ENCODE measurements at regions not wholly inside any gene's neighbourhood (a gene's known extent, or its start where the extent isn't known, plus 50 kb on each side); places are given as distances from the start of the nearest gene placed in this dataset.
"Not testable (repeated sequence)": the region's sequence is repeated elsewhere in the genome, so short reads cannot be mapped to it uniquely, and the experiment has no call there.

GRCh38 chr15:88965097-88965496 lies 51.9 kb upstream of the MFGE8 start:
- DNase-seq = not testable (repeated sequence)

GRCh38 chr15:88970232-88970631 lies 57.1 kb upstream of the MFGE8 start:
- DNase-seq = no peak

GRCh38 chr15:88974392-88974791 lies 61.2 kb upstream of the MFGE8 start:
- no peak for DNase-seq

- no peak for DNase-seq
Observed at GRCh38 chr15:88975891-88976290, 62.7 kb upstream of the MFGE8 start.

GRCh38 chr15:88976656-88977055 lies 63.5 kb upstream of the MFGE8 start:
- DNase-seq = no peak

- no peak for DNase-seq
Observed at GRCh38 chr15:88979674-88980073, 66.5 kb upstream of the MFGE8 start.

GRCh38 chr15:88980498-88980897 lies 67.3 kb upstream of the MFGE8 start:
- DNase-seq = no peak

GRCh38 chr15:88981244-88982215 lies 68.4 kb upstream of the MFGE8 start:
- no peak for DNase-seq

GRCh38 chr15:88982304-88982945 lies 69.2 kb upstream of the MFGE8 start:
- DNase-seq = no peak

GRCh38 chr15:88982946-88983342 lies 69.8 kb upstream of the MFGE8 start:
- no peak for DNase-seq

- DNase-seq = no peak
Observed at GRCh38 chr15:88983861-88984429, 70.8 kb upstream of the MFGE8 start.

- DNase-seq = no peak
Observed at GRCh38 chr15:88985547-88986393, 72.6 kb upstream of the MFGE8 start.

GRCh38 chr15:88986949-88987590 lies 73.9 kb upstream of the MFGE8 start:
- DNase-seq = no peak

GRCh38 chr15:88987591-88987933 lies 74.4 kb upstream of the MFGE8 start:
- DNase-seq = no peak

GRCh38 chr15:88987934-88988671 lies 74.9 kb upstream of the MFGE8 start:
- no peak for DNase-seq

GRCh38 chr15:88989578-88989977 lies 76.4 kb upstream of the MFGE8 start:
- DNase-seq = no peak

GRCh38 chr15:88990185-88990679 lies 77.1 kb upstream of the MFGE8 start:
- no peak for DNase-seq

GRCh38 chr15:88992216-88992615 lies 79.0 kb upstream of the MFGE8 start:
- no peak for DNase-seq

GRCh38 chr15:88992912-88993376 lies 79.8 kb upstream of the MFGE8 start:
- DNase-seq = no peak

GRCh38 chr15:88993662-88994061 lies 80.5 kb upstream of the MFGE8 start:
- no peak for DNase-seq

GRCh38 chr15:88994286-88994685 lies 81.1 kb upstream of the MFGE8 start:
- DNase-seq = no peak

Measured in stimulated activated CD4-positive, alpha-beta T cell treated with anti-CD3 and anti-CD28 coated beads, Interleukin-4, amount 100 ng/mL, for 1 hour (primary cell).